NCI-H1694 treated with DMSO at 0.1 percent for 48 hours (cell line): ENCODE measurements at regions not wholly inside any gene's neighbourhood (a gene's known extent, or its start where the extent isn't known, plus 50 kb on each side); places are given as distances from the start of the nearest gene placed in this dataset.
"Not testable (repeated sequence)": the region's sequence is repeated elsewhere in the genome, so short reads cannot be mapped to it uniquely, and the experiment has no call there.

Source experiments
- DNase-seq: peaks from one replicate; lab custom pipeline; 2025; lab: John Stamatoyannopoulos, UW

DNA sequence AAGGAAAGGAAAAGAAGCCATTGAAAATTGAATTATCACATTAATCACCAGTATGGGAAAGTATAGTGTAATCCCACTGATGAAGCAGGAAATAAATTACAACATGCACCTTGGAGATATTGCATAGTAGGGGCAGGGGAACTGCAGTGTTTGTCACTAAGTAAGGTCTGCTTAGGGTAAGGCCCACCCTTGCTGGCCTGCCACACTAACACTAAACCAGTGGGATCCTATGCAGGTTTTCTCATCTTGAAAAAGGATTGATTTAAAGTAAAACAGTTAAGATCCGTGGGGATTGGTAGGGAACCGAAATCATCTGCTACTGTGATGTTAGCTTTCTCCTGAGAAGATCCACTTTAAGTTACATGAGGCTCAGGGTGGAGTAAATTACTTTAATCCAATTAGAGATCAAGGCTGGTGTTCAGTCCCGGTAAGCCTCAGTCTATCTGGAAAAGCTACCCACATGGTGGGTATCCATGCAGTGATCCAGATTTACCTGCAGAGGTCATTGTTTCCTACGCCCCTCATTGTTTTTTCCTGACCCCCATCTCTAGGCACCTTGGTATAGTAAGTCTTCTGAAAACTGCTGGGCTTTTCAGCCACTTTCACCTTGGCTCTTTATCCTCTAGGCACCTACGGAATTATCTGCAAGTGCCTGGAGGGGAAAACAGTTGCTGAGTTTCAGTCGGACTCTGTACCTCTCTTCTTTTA lies 1014.9 kb upstream of the ATXN8OS start:
- DNase-seq: no peak

- DNase-seq: no peak
Observed at GRCh38 chr13:69077267-69077666, 1030.4 kb upstream of the ATXN8OS start.

DNA sequence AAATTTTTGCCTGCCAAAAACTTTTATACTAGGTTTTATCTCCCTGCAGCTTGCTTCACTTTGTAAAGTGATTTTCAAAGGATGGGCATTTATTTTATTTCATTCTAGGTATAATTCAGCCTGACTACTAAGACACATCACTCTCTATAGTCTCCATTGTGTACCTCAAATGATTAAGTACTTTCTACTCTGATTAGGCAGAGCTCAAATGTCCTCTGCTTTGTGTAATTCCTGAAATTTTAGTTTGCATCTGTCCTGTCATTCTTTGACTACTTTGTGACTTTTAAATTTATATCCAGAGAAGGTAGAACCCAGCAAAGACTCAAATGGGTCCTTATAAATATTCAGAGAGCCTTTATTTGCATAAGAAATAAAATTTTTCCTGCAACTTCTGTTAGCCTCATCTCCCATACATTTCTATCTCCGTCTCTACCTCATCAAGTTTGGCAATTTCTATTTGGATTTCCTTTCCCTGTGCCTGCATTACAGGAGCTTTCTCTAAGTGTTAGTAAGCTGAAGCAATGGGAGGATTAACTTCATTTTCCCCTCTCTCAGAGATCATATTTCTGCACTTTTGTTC lies 1038.0 kb upstream of the ATXN8OS start:
- no peak for DNase-seq

DNA sequence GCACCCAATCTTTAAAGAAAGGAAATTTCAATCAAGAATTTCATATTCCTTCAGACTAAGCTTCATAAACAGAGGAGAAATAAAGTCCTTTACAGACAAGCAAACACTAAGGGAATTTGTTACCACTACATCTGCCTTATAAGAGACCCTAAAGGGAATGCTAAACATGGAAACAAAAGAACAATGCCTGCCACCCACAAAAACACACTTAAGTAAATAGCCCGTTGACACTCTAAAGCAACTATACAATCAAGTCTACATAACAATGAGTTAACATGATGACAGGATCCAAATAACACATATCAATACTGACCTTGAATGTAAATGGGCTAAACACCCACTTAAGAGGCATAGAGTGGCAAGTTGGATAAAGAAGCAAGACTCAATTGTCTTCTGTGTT lies 1056.9 kb upstream of the ATXN8OS start:
- DNase-seq: no peak

DNA sequence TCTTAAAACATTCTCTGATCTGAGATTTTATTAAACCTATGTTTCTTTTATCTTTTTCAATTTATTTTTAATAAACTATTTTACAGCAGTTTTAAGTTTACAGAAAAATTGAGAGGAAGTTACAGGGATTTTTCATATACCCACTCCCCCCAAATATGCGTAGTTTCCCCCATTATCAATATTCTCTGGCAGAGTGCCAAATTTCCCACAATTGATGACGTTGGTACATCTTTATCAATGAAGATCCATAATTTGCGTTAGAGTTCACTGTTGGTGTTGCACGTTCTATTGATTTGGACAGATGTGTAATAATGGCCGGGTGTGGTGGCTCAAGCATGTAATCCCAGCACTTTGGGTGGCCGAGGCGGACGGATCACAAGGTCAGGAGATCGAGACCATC lies 1063.0 kb upstream of the ATXN8OS start:
- DNase-seq: no peak

DNA sequence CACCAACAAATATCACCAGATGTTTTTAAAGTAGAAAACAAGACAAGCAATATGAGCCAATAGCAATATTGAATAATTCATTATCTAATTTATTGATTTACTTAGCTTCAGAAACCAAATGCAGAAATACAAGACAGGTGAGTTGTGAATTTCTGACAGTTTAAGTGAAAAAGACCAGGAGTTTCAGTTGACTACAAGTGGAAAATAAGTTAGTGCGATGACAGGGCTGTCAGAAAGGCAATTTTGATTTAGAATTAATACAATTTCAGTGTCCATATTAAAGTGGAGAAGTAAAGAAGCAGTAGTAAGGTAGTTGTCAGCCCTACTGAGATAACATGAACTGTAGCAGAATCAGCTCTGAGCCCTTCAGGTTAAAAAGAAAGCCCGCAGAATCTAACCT lies 1066.7 kb upstream of the ATXN8OS start:
- no peak for DNase-seq

GRCh38 chr13:69035771-69036170 lies 1071.9 kb upstream of the ATXN8OS start:
- no peak for DNase-seq

- no peak for DNase-seq
Observed at GRCh38 chr13:69028936-69029335, 1078.7 kb upstream of the ATXN8OS start.

DNA sequence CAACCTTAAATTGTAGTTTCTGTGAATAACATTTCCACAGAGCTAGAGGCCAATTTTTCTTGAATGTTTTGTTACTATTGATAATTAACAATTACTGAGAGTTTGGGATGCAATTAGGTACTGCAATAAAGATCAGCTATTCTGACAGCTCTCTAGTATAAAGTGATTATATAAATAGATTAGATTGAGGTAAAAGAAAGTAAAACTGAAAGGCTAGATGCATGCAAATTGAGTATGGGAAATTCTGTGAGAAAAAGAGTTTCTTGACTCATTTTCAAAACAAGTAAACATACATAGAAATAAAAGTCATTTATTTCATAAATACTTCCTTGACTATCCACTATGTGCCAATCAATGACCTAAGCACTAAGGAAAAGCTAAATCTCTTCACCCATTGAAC lies 1087.5 kb upstream of the ATXN8OS start:
- no peak for DNase-seq

DNA sequence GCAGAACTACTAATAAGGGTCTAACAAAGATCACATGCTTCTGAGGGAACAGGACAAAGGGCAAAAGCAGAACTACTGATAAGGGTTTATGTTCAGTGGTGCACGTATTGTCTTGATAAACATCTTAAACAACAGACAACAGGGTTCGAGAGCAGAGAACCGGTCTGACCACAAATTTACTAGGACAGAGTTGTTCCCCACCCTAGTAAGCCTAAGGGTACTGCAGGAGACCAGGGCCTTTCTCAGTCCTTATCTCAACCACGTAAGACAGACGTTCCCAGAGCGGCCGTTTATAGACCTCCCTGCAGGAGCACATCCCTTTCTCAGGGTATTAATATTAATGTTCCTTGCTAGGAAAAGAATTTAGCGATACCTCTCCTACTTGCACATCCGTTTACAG lies 1089.5 kb upstream of the ATXN8OS start:
- DNase-seq: not testable (repeated sequence)

DNA sequence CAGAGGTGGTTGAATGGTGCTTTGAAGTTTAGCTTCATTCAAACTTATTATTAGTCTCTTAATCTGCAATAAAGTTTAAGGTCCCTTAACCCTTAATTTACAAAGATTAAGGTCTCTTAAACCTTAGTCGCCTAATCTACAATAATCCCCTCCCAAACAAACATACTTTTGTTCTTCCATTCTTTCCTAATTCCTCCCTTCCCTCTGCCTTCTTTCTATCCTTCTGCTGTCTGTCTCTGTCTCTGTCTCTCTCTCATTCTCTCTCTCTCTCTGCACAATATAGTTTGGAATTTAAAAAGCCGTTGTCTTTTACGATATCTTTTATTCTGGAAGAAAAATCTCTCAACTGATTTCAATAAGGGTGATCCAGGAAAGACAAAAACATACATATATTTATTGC lies 1096.8 kb upstream of the ATXN8OS start:
- DNase-seq: no peak

DNA sequence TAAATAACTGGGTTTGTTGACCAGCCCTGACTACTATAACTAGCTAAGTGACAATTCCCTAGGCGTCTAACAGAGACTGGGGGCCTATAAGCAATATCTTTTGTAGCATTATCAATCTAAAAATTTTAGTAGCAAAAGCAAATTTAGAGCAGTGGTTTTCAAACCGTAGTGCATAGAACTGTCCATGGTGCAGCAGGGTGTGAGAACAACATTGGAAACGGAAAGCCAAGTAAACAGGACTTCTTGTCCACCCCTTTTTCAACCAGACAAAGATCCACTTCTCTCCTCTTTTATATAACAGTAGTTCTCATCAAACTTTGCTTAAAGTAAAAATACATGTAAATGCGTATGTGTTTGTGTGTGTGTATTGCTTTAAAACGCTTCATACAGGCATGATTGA lies 1099.1 kb upstream of the ATXN8OS start:
- DNase-seq: no peak

DNA sequence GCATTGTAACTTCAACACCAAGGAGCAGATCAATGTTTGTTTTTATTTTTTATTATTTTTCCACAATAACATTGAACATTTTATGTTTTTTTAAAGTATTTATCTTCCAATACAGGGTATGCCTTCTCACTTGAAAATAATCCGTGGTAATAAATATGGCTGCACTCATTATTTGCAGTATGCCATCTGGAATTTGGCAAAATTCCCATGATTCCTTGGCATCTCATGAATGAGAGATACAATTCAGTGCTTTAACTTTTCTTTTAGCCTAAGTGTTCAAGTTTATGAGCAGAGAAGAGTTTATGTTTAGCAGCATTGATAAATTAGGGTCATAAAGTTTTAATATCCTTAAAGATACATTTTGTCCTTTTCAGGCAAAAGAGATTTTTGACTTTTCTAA lies 1109.6 kb upstream of the ATXN8OS start:
- no peak for DNase-seq

DNA sequence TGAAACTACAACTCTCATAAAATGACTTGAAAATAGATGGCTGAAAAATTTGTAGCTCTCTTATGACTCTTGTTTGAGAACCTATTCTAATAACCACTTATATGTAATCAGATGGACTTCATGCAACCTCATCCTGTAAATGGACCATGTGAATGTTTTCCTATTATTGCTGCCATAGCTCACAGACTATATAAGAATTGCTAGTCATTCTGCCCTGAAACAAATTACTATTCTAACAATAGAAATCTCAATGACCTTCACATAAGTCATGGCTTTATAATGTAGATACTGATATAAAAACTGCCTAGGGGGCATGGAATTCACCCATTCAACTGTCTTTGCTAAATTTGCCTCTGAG lies 1111.0 kb upstream of the ATXN8OS start:
- no peak for DNase-seq

DNA sequence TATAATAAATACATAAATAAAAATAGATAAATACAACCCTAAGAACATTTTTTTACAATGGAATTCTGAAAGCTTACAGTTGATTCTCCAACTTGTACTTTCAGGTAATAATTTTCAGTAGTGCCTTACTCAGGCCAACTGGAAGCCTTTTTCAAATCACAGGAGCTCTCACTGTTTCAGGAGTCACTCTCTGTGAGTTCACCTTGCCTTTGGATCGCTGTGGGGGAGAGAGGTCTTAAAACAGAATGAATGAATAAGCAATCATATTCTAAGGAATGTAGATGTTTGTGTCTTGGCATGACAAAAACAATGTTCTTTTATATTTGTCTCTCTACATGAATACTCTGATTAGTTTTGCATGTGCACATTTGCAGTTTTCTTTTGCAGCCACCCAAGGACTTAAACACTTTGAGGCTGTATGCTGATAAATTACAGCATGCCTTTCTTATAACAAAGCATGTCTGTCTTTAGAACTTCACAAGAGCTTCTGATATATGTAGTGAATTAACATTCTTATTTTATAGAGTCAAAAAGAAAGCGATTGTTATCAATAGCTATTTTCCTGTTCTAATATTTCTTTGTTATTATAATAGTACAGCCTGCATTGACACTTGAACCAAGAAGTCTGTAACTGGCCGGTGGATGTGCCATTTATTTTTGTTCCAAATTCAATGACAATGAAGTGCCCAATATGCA lies 1111.5 kb upstream of the ATXN8OS start:
- DNase-seq: no peak

DNA sequence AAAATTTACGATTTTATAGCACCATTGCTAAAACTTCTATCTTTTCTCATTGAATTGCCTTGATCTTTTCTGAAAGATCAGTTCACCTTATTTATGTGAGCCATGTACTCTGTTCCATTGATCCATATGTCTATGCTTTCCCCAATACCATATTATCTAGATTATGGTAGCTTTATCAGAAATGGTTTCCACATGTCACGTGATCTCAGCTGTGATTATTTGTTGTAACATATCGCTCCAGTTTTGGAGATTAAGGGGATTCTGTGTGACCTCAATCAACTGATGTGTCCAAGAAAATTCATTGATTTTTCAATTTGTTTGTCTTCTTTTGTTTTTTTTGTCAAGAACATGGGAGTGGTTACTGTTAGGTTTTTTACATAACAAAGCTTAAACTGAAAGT lies 1114.5 kb upstream of the ATXN8OS start:
- no peak for DNase-seq

GRCh38 chr13:68988176-68988575 lies 1119.5 kb upstream of the ATXN8OS start:
- no peak for DNase-seq

GRCh38 chr13:68987585-68987984 lies 1120.0 kb upstream of the ATXN8OS start:
- DNase-seq: no peak

DNA sequence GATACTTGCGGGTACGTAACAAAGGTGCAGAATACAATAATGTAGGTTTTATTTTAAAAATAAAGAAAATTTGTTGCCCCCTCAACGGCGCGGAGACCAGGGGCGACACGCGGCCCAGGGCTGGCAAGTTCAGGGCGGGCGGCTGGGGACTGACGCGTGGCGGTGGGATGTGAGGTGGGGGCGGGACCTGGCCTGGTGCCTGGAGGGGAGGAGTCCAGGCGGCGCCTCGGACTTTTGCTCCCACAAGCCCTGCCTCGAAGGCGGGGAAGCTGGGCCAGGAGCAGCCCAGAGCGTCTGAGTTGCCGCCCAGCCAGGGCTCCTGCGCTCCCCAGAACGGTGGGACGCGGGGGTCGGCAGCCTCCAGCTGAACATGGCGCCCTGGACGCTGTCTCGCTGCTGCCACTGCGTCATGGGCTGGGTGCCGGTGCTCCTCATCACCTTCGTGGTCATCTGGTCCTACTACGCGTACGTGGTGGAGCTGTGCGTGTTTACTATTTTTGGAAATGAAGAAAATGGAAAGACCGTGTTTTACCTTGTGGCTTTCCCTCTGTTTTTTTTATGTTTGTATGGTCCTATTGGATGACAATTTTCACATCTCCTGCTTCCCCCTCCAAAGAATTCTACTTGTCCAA lies 1122.8 kb upstream of the ATXN8OS start:
- no peak for DNase-seq

DNA sequence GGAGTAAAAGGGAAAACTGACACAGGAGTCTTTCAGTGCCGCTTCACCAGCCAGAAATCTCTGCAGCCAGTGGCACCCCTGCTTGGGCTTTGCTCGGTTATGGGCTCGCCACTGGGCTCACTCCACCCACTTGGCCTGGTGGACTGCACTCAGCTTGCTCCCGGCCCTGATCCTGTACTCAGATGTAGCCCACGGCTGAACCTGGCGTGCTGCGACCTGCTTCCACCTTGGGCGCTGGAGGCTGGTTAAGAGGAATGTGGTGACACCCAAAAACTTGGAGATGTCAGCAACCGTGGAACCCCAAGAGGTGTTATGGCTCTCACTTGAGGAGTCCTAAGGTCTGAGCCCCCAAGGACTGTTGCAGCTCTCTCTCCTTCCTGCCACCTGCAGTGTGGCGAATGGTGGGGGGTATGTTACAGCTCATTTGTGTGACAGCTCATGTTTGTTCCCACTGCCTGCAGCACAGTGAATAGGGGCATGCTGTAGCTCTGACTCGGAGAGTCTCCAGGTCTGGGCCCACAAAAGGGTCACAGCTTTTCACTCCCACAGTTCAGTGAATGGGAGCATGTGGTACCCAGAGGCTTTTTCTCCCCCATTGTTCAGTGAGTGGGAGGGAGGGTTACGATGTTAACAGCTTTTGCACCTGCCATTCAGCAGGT lies 1124.5 kb upstream of the ATXN8OS start:
- DNase-seq: no peak

GRCh38 chr13:68976287-68976686 lies 1131.3 kb upstream of the ATXN8OS start:
- DNase-seq: no peak

GRCh38 chr13:68970532-68970931 lies 1137.1 kb upstream of the ATXN8OS start:
- DNase-seq: no peak

DNA sequence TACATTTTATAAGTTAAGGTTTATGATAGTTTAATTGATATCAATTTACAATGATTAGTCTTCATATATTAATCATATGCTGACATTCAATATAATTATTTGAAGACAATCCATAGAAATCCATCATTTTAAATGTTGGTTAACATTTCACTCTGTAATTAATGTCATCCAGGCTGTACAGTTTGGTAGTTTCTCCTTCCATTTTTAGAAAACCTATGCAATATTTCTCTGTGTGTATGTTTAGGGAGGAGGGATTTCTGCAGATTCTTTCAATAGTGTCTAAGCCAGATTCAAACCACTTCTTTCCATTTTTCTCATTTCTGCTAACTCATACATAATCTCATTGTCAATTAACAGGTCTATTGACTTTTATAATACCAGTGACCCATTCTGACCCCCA lies 1159.0 kb upstream of the ATXN8OS start:
- DNase-seq: no peak
